Adipocyte (in vitro differentiated cells): ENCODE measurements at regions not wholly inside any gene's neighbourhood (a gene's known extent, or its start where the extent isn't known, plus 50 kb on each side); places are given as distances from the start of the nearest gene placed in this dataset.

Experiments
- DNase-seq: peaks from one replicate; pipeline ENCODE4 v3.0.0-alpha.2; 2015; ENCODE audit warnings: low read depth
- H3K27me3 ChIP-seq: replicated peaks from 2 replicates; pipeline ENCODE4 v1.7.0; 2013; ENCODE audit warnings: mild to moderate bottlenecking, low read length, moderate library complexity; ENCODE audit not compliant: control insufficient read depth, insufficient read depth
- H3K36me3 ChIP-seq: 2 replicates; pipeline ENCODE4 v1.7.0; 2013; ENCODE audit warnings: low read length, mild to moderate bottlenecking, moderate library complexity; ENCODE audit not compliant: control insufficient read depth, insufficient read depth, severe bottlenecking
- H3K4me1 ChIP-seq: 2 replicates; pipeline ENCODE4 v1.7.0; 2013; ENCODE audit warnings: mild to moderate bottlenecking, low read length, moderate library complexity; ENCODE audit not compliant: control insufficient read depth, insufficient read depth
- H3K4me3 ChIP-seq: 2 replicates; pipeline ENCODE4 v1.7.0; 2013; ENCODE audit warnings: mild to moderate bottlenecking, low read length, moderate library complexity
- H3K9ac ChIP-seq: 2 replicates; pipeline ENCODE4 v1.7.0; 2013; ENCODE audit warnings: mild to moderate bottlenecking, low read length, moderate library complexity
- H3K9me3 ChIP-seq: 2 replicates; pipeline ENCODE4 v1.7.0; 2013; ENCODE audit warnings: mild to moderate bottlenecking, low read length, moderate library complexity; ENCODE audit not compliant: control insufficient read depth

DNA sequence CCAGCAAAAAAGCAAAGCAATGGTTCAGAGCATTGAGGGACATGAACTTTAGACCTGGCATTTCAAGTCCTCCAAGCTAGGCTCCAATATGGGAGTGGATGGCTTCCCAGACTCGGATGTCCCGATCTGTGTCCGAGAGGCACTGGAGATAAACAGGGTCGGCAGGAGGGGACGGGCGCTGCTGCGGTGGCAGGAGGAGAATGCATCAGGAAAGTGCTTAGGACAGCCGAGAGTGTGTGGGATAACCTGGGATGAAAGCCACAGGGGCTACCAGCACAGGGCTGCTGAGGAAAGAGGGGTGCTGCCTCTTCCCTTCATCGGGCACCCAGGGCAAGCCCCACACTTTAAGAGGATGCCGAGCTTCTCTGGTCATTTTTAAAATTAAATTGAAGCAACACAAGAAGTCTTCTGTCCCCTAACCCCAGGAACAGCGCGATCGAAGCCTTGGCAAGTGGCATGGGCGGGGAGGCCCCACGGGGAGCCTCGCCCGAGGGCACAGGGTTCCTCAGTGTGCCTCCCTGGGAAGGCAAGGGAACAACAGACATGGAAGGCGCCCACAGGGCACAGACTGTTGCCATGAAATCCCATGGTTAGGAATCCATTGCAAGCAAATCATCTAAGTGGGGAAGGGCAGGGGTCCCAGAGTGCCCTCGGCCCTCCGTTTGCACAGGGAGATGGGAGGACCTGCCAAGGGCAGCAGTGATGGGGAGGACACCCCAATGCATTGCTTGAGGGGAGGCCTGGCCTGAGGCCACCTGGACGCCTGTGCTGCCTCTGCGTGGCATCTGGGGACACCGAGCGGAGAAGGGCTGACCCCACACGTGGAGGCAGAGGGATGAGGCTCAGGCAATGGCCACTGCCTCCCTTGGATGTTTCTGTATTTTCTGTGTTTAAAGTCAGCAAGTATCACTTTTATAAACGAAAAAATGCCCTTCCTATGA, 78.5 kb upstream of the GPC1 start:
- no peak for DNase-seq
- Histone ChIP-seq H3K27me3 (peaks cover 26% of the 10 kb centered on the region), H3K4me3 (no peak overlapping the region), H3K36me3 (no peaks in the 10 kb centered on the region), H3K9me3 (peaks cover 29% of the 10 kb centered on the region), H3K4me1 (no peaks in the 10 kb centered on the region), H3K9ac (no peak overlapping the region)

DNA sequence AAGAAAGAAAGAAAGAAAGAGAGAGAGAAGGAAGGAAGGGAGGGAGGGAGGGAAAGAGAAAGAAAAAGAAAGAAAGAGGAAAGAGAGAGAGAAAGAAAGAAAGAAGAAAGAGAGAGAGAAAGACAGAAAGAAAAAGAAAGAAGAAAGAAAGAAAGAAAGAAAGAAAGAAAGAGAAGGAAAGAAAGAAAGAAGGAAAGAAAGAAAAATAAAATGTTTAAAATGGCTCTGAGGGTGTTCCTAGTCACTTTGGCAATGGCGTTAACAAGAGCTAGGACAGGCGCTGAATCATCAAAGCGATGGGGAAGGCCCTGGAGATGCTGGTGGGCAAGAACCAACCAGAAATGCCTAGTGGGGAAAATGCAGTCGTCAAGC, 77.8 kb upstream of the GPC1 start:
- H3K36me3 ChIP-seq, result no peaks in the 10 kb centered on the region
- no peak overlapping the region for H3K9ac ChIP-seq
- DNase-seq, result no peak
- no peaks in the 10 kb centered on the region for H3K4me1 ChIP-seq
- H3K27me3 ChIP-seq, result peaks cover 25% of the 10 kb centered on the region
- no peak overlapping the region for H3K4me3 ChIP-seq
- peaks cover 29% of the 10 kb centered on the region for H3K9me3 ChIP-seq

DNA sequence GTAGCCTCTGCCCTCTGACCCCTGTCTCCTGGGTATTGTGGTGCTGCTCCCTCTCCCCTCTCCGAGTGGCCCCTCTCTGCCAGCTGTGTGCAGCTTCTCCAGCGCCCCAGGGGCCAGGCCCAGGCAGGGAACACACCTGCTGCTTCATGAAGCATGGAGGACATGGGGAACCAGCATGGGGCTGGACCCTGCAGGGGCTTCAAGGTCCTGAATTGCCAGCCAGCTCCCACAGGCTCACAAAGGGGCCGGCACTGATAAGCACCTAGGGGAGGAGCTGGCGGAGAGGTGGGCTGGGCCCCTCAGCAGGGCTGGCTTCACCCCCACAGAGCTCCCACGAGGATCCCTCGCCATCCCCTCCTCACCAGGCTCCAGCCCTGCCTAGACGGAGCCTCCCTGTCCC, 77.4 kb upstream of the GPC1 start:
- DNase-seq, result no peak
- Histone ChIP-seq H3K27me3 (peaks cover 25% of the 10 kb centered on the region), H3K9ac (no peak overlapping the region), H3K4me1 (no peaks in the 10 kb centered on the region), H3K4me3 (no peak overlapping the region), H3K9me3 (peaks cover 29% of the 10 kb centered on the region), H3K36me3 (no peaks in the 10 kb centered on the region)

DNA sequence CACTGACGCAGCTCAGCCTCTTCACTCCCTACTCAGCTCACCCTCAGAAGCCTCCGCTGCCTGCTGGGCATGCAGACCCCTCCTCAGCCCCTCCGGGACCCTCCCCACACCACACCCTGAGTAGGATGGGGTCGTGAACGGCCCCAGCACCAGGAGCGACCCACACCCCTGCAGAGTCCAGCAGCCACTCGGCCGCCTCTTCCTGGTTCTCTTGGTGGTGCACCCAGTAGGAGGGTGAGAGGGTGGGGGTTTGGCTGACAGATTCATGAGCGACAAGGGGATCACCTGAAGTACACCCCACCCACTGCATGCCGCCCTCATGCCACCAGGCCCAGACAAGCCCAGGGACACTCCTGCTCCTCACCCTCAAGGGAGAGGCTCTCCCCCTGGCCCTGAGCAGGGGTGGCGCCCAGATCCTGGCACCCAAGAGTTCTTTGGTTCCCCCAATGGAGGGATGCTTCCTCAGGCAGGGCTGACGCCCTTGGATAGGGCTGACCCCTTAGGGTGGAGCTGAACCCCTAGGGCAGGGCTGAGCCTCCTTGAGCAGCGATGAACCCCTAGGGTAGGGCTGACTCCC, 76.6 kb upstream of the GPC1 start:
- no peak overlapping the region for H3K9ac ChIP-seq
- H3K4me3 ChIP-seq, result no peak overlapping the region
- peaks cover 29% of the 10 kb centered on the region for H3K9me3 ChIP-seq
- H3K36me3 ChIP-seq, result no peaks in the 10 kb centered on the region
- no peaks in the 10 kb centered on the region for H3K4me1 ChIP-seq
- DNase-seq, result no peak
- H3K27me3 ChIP-seq, result peaks cover 29% of the 10 kb centered on the region

DNA sequence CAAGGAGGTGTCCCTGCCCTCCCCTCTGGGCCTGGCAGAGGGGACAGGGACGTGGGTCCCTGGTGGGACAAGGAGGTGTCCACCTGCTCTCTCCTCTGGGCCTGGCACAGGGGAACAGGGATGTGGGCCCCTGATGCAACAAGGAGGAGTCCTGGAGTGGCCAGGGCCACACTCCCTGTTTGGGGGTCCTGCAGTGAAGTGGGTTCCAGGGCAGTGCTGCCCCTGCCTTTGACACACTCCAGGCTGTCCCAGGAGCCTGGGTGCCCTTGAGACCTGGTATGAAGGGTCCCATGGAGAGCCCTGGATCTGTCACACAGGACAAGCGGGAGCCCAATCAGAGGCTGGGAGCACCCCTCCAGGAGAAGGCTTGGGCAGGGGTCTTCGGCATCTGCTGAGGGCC, 75.8 kb upstream of the GPC1 start:
- Histone ChIP-seq H3K9me3 (peaks cover 29% of the 10 kb centered on the region), H3K9ac (no peak overlapping the region), H3K27me3 (peaks cover 32% of the 10 kb centered on the region), H3K4me3 (no peak overlapping the region), H3K36me3 (no peaks in the 10 kb centered on the region), H3K4me1 (no peaks in the 10 kb centered on the region)
- DNase-seq, result no peak

DNA sequence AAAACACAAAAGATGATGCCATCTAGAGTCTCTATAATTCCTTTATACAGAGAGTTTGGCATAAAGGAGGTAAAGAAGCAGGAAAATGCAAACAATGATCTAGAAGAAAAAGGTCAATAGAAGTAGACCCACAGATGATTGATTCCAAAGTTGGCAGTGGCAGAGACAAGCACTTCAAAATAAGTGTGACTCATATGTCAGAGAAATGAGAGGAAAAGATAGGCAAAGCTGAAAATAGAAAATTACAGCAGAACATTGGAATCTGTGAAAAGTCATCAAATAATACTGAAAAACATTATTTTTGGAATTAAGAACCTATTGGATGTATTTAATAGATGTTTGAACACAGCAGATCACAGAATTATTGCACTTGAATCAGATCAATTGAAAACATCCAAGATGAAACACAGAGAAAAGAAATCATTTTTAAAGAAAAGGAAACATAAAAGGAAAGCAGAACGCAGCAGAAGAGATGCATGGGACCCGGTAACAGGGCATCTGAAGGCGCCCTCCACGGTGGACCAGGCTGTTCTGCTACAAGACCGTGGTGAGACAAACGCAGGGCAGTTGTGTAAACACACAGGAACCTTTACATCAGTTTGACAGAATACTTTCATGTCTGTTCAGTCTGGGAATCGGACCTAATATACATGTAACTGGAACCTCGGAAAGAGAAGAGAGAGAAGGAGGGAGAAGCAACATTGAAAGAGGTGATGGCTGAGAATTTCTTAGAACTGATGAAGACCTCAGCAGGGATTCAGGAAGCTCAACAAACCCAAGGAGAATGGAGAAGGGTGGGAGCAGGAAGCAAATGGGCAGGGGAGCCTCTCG, 74.6 kb upstream of the GPC1 start:
- Histone ChIP-seq H3K4me3 (no peak overlapping the region), H3K9me3 (peaks cover 29% of the 10 kb centered on the region), H3K4me1 (no peaks in the 10 kb centered on the region), H3K36me3 (no peaks in the 10 kb centered on the region), H3K9ac (no peak overlapping the region), H3K27me3 (peaks cover 28% of the 10 kb centered on the region)
- no peak for DNase-seq

DNA sequence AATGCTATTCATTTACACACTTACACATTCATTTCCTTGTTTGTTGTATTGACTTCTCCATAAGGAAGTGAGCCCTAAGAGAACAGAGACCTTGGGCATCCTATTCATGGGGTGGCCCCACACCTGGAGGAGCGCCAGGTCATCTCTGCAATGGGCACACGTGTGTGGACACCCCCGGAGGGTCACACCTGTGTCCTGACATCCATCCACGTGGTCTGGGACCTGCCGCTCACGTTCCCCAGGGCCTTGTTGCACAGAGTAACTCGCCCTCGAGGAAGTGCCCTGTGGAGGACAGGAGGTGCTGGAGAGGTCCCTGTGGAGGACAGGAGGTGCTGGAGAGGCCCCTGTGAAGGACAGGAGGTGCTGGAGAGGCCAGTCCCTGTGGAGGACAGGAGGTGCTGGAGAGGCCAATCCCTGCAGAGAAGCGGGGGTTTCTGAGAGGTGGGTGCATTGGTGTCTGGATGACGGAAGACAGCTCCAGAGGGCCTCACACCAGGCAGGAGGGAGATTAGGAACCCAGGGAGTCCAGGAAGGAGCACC, 73.2 kb upstream of the GPC1 start:
- H3K9me3 ChIP-seq, result peaks cover 29% of the 10 kb centered on the region
- H3K9ac ChIP-seq, result no peak overlapping the region
- DNase-seq, result no peak
- no peak overlapping the region for H3K4me3 ChIP-seq
- H3K27me3 ChIP-seq, result peaks cover 32% of the 10 kb centered on the region
- H3K36me3 ChIP-seq, result no peaks in the 10 kb centered on the region
- H3K4me1 ChIP-seq, result no peaks in the 10 kb centered on the region

DNA sequence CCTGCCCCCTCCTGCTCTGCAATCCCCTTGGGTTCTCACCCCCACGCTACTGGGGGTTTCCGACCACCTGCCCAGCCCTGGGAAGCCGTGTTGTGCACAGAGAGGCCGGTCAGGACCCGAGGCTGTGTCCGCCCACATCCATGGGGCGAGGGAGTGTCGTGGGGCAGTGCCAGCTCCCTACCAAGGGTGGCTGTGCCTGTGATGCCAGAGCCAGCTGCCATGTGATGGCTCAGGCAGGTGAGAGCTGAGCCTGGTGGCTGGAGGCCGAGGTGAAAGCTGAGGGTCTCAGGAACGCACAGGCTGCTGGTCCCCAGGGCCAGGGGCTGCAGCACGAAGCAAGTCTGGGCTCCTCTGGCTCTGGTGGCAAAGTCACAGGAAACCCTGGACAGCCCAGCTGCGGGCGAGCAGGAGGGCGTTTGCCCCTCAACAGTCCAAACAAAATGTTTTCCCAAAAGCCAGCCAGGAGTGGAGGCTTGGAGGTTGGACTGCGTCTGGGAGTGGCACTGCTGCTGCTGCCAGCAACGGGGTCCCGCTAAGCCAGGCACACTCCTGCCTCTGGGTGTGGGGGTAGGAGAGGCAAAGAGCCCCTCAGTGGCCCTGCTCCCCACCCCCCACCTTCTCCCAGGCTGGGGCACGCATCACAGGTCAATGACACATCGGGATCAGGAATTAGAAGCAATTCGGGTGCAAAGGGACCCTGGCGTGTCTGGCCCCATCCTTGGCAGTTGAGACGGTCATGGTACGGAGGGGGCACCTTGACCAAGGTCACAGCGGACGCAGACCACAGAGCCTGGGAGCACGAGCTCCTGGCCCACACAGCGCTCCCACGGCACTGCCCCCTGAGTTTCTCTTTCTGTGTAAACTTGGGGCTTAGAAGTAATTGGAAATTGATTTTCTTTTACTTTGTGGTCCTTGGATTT, 72.4 kb upstream of the GPC1 start:
- H3K4me3 ChIP-seq, result no peak overlapping the region
- H3K4me1 ChIP-seq, result no peaks in the 10 kb centered on the region
- DNase-seq, result no peak
- H3K9ac ChIP-seq, result no peak overlapping the region
- H3K9me3 ChIP-seq, result peaks cover 29% of the 10 kb centered on the region
- H3K27me3 ChIP-seq, result peaks cover 28% of the 10 kb centered on the region
- no peaks in the 10 kb centered on the region for H3K36me3 ChIP-seq

DNA sequence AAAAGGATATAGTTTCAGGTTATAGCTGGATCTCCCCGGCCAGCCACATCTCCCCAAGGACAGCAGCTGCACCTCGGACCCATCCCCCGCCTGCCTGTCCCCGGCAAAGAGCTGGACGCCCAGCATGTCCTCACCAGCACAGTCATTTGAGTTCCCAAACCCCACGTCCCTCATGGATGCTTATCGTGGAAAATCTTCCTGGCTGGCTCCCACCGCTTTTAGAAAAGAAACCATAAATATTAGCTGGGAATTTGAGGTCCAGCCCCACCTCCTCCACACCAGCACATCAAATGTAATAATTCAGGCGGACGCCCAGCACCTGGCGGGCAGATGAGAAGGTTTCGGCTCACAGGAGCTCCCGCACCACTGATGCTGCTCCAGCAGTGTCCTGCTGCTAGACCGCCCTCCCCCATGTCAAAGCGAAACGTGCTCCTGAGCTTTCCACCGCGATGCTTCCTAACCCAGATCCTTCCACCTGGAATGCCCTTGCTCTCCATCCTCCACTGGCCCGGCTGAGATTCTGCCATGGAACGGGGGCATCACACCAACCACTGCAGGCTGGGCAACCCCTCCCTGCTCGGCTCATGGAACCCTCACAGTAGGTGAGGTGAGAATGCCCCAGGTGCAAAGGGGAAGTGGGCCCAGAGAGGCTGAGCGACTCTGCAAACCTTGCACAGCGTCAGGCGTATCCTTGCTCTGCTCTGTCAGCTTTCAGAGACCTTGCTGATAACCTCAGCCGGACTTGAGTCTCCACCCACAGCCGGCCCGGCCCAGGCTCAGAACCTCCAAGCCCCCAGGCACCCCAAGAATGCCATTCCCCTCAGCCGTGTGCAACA, 71.5 kb upstream of the GPC1 start:
- no peak for DNase-seq
- Histone ChIP-seq H3K4me3 (no peak overlapping the region), H3K27me3 (peaks cover 25% of the 10 kb centered on the region), H3K9me3 (peaks cover 28% of the 10 kb centered on the region), H3K9ac (no peak overlapping the region), H3K4me1 (peaks cover 7% of the 10 kb centered on the region), H3K36me3 (no peaks in the 10 kb centered on the region)

DNA sequence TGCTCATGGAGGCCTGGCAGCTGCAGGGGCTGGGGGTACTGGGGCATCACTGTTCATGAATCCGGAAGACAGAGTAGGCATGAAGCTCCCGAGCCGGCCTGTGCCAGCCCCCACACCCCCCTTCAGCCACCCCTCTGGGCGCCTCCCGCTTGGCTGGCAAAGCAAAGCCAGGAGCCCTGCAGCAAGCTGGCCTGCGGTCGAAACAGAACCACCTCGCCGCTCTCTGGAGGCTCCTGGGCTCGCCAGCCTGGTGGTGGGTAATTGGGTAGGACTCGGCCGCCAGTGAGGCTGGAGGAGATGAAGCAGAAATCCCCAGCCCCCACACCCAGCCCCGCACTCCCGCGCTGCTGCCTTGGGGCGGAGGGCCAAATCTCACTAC, 70.9 kb upstream of the GPC1 start:
- Histone ChIP-seq H3K9ac (no peak overlapping the region), H3K27me3 (peaks cover 25% of the 10 kb centered on the region), H3K9me3 (peaks cover 22% of the 10 kb centered on the region), H3K36me3 (no peaks in the 10 kb centered on the region), H3K4me1 (peaks cover 10% of the 10 kb centered on the region), H3K4me3 (no peak overlapping the region)
- no peak for DNase-seq
